ENCODE measurements at regions not wholly inside any gene's neighbourhood (a gene's known extent, or its start where the extent isn't known, plus 50 kb on each side); places are given as distances from the start of the nearest gene placed in this dataset.

DNA sequence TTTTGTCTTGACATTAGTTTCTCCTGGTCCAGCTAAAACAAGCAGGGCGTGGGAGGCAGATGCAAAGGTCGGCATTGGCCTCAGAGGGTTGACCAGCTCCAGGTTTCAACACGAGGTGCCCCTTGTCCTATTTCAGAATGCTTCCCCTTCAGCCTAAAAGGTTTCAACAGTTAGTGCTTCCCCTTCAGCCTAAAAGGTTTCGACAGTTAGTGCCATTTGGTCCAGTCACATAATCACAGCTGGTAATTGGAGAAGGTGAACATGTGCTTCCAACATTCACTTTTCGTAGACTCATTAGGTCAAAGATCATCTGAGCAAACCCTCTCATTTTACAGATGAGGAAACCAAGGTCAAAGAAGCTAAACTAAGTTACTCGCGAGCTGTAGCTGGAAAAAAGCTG, 270.3 kb upstream of the MAP3K1 start:
- TF ChIP-seq CTCF (IDR thresholded peaks at IDR 0.05) (no peak), POLR2A (IDR thresholded peaks at IDR 0.05) (no peak)

Data from testis (tissue), 2 donors.